GM12873 (cell line): ENCODE measurements at regions not wholly inside any gene's neighbourhood (a gene's known extent, or its start where the extent isn't known, plus 50 kb on each side); places are given as distances from the start of the nearest gene placed in this dataset.

ENCODE experiments used
- TF ChIP-seq, protein P1 (sequence below): IDR thresholded peaks from 2 replicates; pipeline ENCODE4 v1.5.1; 2012; ENCODE audit warnings: low read depth, mild to moderate bottlenecking, moderate library complexity, low read length, control low read depth; ENCODE audit not compliant: insufficient read depth; ENCODE audit errors: missing control alignments

DNA sequence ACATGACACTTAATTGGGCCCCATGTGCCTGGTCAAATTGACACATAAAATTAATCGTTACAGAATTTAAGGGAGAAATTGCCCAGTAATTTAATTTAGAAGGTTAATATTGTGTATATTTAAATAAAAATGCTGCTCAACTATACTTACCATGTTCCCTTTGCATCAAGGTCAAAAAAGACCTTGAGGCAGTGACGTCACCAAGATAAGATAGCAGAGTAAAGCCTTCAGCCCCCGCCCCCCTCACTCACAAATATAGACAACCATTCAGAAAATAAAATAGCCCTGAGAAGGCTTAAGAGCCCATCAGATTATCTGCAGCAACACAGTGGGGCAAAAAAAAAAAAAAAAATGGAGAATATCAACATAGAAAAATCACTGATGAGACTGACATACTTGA is 785.7 kb downstream of the CCDC85A start:
- TF ChIP-seq, protein P1, sequence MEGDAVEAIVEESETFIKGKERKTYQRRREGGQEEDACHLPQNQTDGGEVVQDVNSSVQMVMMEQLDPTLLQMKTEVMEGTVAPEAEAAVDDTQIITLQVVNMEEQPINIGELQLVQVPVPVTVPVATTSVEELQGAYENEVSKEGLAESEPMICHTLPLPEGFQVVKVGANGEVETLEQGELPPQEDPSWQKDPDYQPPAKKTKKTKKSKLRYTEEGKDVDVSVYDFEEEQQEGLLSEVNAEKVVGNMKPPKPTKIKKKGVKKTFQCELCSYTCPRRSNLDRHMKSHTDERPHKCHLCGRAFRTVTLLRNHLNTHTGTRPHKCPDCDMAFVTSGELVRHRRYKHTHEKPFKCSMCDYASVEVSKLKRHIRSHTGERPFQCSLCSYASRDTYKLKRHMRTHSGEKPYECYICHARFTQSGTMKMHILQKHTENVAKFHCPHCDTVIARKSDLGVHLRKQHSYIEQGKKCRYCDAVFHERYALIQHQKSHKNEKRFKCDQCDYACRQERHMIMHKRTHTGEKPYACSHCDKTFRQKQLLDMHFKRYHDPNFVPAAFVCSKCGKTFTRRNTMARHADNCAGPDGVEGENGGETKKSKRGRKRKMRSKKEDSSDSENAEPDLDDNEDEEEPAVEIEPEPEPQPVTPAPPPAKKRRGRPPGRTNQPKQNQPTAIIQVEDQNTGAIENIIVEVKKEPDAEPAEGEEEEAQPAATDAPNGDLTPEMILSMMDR = no peak

DNA sequence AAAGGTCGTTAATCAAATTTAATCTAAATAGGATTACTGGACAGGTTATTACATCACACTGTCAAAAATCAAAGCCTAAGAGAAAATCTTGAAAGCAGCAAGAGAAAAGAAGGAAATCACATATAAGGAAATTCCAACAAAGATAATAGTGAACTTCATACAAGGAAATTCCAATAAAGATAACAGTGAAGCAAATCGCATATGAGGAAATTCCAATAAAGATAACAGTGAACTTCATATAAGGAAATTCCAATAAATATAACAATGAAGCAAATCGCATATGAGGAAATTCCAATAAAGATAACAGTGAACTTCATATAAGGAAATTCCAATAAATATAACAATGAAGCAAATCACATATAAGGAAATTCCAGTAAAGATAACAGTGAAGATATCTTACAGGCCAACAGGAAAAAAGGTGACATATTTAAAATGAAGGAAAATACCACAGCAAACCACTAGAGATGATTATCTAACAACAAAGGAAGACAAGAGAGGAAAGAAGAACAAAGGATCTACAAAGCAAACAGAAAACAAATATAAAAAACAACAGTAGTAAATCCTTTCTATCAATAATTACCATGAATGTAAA is 787.7 kb downstream of the CCDC85A start:
- TF ChIP-seq, protein P1 = no peak

DNA sequence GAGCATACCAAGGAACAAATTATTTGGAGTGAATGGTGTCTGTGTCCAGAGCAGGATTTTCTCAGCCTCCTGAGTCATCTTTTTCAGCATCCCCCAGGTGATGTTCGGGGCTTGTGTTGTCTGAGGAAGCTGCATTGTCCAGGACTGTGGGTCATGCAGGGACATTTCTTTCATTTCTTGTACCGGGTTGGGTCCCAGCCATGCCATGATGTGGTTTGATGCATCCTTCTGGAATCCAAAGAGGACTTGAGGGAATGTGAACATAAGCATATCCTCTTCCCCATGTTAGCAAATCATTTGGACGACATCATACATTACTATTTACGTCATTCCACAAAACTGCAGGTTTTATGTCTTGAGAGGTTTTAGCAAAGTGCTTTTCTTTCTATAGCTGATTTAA is 797.8 kb downstream of the CCDC85A start:
- TF ChIP-seq, protein P1 = no peak

DNA sequence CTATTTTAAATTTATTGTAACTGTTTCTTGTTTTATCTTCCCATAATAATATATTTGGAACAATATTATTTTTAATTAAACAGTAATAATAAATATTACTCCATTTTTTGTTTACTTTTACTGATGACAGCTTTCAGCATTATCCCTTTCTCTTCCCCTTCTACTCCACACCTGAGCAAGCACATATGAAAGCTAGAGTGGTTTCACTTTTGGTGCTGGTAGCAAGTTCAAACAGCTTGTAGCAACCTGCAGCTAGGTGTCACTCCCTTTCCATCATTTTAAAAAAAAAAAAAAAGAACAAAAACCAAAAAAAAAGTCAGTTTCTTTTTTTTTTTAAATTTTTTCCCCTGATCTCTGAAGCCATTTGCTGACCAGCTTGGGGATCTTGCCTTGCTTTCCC is 801.8 kb downstream of the CCDC85A start:
- TF ChIP-seq, protein P1 = no peak

DNA sequence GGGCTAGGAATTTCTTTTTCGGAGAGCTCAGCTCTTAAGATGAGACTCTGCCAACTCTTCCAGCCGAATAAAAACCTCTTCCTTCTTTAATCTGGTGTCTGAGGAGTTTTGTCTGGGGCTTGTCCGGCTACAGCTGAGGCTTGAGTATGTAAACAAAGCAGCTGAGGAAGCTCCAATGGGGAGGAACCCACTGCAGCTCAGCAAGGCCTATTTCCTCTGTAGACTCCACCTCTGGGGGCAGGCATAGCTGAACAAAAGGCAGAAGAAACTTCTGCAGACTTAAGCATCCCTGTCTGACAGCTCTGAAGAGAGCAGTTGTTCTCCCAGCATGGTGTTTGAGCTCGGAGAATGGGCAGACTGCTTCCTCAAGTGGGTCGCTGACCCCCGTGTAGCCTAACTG is 838.7 kb downstream of the CCDC85A start:
- TF ChIP-seq, protein P1 = no peak

DNA sequence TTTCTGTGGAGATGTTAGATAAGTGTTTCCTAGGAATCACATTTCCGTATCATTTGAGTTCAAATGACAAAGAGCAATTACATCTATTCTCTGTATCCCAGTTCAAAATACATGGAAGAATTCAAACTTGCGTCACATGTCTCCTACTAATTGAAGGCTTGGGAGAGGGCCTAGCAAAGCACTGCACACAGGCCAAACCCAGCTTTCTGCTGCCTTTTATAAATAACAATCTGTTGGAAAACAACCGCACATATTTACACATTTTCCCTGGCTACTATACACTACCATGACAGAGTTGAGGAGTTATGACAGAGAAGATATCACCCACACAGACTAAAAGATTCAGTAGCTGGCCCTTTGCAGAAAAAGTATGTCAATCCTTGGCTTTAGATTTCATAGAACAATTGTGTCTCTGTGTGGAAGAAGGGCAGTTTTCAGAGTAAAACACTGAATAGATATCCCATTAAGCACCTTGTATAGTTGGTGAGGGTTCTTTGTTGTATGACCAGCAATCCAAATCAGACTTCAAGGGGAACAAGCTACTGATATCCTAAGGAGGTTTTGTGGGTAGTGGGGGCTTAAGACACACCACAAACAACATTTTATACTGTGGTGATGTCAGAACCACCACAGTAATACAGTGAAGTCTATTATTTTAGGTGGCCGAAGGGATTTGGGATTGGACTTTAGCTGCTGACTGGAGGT is 861.3 kb downstream of the CCDC85A start:
- TF ChIP-seq, protein P1 = no peak

DNA sequence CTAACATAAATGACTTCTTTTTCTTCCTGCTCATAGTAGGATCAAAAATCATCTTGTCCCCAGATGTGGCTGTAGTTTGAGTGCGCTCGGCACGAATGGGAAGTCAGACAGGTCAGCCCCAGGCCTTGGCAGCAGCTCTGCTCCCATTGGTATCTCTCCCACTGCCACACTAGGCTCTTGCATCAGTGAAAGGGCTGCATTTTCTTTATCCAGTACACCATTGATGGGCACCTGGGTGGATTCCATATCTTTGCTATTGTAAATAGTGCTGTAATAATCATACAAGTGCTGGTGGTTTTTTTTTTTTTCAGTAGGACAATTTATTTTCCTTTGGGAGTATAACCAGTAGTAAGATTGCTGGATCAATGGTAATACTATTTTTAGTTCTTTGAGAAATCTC is 865.5 kb downstream of the CCDC85A start:
- TF ChIP-seq, protein P1 = no peak
